ENCODE measurements at regions not wholly inside any gene's neighbourhood (a gene's known extent, or its start where the extent isn't known, plus 50 kb on each side); places are given as distances from the start of the nearest gene placed in this dataset.

DNA sequence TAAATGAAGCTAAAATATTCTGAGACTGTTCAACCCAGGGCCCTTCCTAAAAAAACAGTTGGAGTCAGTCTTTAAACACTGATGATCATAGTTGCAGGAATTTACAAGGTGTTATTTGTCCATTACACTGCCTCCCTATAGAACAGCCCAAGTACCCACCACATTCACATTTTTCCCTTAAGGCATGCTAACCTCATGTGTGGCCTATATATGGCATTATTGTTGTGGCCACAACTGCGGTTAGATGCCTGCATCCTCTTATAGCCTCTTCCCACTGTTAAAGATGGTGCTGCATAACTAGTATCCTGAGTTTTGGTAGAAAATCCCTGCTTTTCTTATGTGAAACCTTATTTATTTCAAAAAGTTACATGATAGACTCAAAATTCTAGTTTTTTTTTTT, 287.9 kb upstream of the SEMA3A start:
- DNase-seq: no peak
- intact Hi-C loops (cut with DNase I, micrococcal nuclease): no loop called here
- ATAC-seq: no peak

DNA sequence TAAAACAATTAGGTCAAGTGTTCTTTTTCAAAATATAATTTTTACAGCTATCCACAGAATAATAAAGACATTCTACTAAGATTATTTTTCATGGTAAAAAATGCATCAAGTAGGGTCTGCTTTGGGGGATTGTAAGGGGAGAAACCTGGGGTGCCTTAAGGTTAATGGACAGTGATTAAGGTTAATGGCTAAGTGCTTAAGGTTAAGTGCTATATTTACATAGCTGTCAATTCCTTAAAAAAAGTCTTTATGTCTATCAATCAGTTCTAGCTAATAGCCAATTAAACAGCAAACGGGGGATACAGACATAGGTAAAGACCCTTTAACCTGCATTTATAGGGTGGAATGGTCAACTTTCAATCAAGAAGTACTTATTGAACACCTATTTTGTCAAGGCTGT, 284.5 kb upstream of the SEMA3A start:
- ATAC-seq (no peak), DNase-seq (no peak)
- intact Hi-C loops (cut with DNase I, micrococcal nuclease): no loop called here

DNA sequence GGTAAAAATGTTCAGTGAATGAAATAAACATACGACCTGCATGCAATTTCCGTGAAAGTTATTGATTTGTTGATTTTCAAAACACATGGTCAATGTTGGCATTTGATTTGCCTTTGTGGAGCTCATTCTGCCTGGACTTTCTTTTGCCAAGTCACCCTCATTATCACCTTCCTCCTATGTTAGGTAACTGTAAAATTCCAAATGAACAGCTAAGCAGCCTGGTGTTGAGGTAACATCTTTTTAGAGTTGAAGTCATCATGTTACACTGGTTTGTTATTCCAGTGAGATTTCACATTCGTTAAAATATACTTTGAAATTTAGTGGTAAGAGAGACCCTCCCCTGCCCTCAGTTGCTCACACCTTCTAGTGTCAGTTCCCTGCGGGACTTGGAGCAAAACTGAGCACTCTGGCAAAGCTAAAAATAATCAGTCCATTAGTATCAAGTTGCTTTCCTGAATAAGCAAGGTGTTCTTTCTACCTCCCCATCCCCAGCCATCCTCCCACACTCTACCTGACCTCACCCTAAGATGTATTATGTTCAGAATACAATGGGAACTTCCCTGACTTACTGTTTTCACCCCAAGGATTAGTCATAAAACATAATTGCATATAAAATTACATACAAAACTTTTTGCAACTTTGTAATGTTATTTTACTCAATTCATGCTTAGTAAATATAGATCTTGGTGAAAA, 283.3 kb upstream of the SEMA3A start:
- no peak for DNase-seq
- ATAC-seq: no peak
- intact Hi-C loops (cut with DNase I, micrococcal nuclease): no loop called here

DNA sequence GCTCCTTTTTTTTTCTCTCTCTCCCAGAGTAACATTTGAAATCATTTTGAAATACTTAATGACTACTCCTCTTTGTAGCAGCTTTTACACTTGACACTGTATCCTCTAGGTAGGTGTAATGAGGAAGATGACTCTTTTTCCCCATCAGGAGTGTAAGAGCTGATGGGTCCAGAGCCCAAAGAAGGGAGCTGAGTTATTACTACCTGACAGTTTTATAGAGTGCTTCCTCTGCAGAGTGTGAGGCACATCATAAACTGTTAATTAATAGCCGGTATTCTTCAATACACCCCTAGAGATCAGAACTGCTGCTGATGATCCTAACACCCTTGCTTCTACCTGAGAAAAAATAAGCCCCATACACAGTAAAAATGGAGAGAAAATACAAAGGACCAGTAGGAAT, 279.8 kb upstream of the SEMA3A start:
- intact Hi-C loops (cut with DNase I, micrococcal nuclease): no loop called here
- ATAC-seq (no peak), DNase-seq (no peak)

DNA sequence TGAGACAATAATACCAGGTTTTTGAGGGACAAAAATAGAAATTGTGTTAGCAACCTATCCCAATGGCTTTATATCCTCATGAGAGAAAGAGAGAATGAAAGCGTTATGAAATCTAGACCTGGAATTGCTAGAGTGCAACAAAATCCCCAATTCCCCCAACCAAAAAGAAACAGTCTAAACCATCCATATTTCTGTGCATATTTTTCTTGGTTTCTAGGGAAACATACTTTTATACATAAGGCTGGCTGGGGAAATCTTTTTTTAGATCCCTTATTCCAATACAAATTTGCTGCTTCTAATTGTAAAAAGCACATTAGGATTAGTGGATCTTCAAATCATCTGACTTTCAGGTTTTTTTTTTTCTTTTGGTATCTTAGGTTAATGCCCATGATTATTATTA, 277.0 kb upstream of the SEMA3A start:
- DNase-seq (no peak), ATAC-seq (no peak)
- intact Hi-C loops (cut with DNase I, micrococcal nuclease): no loop called here

DNA sequence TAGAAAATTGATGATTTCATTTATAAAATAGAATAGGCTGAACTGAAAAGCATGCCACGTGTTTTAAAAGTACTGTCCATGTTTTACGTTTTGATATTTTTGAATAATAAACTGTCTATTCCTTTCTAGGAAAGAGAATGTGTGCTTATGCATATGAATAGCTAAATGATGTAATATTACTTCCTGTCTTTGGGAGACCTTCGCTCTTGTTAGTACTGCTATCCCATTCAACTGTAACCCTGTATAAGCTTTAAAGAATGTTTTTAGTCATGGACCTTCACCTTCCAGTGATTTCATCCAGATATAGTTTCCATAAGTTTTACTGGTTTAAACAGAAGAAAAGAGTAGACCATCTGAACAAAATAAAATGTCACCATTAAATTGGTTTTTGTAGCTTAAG, 274.4 kb upstream of the SEMA3A start:
- intact Hi-C loops (cut with DNase I, micrococcal nuclease): no loop called here
- DNase-seq (no peak), ATAC-seq (no peak)

DNA sequence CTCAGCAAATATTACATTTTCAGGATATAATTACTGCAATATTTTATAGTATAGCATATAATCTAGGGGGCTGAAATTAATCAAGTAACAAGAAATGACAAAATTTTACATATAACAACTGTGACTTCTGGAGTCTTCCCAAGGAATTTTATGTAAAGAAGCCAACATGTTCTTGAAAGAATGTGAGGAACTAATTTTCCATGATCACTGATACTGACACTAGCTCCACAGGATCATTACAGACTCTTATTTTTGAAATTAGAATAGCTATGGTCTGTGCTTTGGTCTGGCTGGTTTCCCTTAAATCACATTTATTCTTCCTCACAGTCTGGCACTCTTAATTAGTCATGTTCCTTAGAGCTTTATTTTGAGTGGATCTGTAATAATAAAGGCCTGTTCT, 267.7 kb upstream of the SEMA3A start:
- DNase-seq: no peak
- ATAC-seq: no peak
- intact Hi-C loops (cut with DNase I, micrococcal nuclease): no loop called here

DNA sequence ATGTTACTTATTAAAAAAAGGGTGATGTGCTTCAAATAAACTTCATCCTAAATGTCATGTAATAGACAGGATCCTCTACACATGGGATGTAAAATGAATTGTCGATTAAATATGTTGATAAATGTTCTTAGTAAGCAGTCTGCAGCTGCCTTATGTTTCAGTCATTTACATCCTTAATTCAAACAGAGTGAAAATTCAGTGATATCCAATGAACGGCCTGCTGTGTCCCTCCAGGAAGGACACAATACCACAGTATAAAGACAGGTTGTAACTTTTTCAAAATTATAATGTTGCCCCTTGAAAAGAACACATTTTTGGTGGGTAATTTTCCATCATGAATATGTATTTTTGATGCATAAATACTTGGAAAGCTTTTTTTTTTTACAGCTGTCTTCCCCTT, 266.5 kb upstream of the SEMA3A start:
- intact Hi-C loops (cut with DNase I, micrococcal nuclease): no loop called here
- DNase-seq (no peak), ATAC-seq (no peak)

DNA sequence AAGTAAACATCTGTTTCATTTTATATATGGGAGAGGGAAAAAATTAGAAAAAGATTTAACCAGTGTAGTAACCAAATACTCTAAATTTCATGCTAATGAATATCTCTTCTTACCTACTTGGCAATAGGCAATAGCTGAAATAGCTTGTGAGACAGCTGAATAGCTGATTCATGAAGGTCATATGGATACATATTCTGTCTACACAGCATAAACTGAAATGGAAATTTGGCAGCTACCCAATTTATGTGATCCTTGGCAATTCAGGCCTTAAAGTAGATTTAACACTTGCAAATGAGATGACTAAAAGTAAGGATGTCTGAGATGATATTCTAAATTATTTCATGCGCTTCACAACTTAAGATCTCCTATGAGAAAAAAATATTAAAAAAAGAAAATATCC, 261.2 kb upstream of the SEMA3A start:
- intact Hi-C loops (cut with DNase I, micrococcal nuclease): no loop called here
- no peak for DNase-seq
- no peak for ATAC-seq

DNA sequence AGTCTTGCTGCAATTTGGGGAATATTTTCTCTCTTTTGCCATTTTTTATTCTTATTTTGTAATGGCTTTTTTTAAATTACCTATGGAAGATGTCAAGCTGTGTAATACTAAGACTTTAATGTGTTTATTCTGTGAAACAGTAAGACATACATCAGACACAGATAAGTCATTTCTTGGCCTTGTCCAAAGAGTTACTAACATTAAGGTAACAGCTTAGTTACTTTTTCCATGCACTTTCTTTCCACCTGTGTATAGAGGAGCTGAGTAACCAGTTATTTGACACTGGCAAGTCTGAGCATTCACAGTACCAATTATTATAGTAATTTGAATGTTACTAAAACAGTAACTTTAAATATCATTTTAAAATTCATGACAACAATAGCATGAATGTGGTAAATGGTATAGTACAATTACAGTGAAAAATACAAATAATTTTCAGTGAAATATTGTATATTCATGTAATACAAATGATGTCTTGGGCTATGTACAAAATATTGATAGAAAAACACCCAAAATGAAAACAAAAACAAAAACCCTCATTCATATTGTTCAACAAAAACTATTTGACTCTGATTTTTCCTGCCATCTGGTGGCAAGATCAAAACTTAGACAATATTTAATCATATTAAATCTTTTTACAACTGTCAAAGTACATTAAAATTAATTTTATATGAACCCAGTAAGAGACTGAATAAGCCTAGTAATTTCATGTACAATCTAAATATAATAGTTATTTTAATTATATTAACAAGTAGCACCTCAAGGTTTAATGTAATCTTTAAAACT, 259.8 kb upstream of the SEMA3A start:
- ATAC-seq: no peak
- no peak for DNase-seq
- intact Hi-C loops (cut with DNase I, micrococcal nuclease): no loop called here

DNA sequence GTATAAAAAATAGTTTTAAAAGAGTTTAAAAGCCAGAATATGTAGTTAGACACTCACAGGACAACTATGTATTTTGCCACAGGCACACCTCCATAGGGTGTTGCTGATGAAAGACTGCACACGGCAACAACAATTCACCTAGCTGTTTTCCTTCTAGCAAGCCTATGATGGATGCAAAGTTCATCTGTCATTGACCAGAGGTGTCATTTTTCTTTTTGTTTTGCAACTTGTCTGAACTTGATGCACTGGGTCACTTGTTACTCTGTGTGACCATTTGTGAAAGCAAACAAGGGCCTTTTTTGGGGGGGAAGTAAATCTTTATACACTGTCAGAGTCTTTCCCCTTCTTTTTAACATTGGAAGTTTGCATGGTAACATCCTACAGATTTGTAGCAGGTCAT, 258.0 kb upstream of the SEMA3A start:
- intact Hi-C loops (cut with DNase I, micrococcal nuclease): no loop called here
- ATAC-seq: no peak
- no peak for DNase-seq

DNA sequence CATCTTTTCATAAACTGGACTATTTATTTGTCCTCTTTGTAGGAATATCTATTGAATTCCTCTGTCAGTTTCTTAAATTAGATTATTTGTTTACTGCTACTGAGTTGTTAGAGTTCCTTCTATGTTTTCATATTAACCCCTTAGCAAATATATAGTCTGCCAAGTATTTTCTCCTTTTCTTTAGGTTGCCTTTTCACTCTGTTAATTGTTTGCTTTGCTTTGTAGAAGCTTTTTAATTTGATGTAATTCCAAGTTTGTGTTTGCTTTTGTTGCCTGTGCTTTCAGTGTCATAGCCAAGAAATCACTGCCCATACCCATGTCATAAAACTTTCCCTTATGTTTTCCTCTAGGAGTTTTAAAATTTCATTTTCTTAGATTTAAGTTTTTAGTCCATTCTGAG, 256.2 kb upstream of the SEMA3A start:
- DNase-seq (no peak), ATAC-seq (no peak)
- intact Hi-C loops (cut with DNase I, micrococcal nuclease): no loop called here

DNA sequence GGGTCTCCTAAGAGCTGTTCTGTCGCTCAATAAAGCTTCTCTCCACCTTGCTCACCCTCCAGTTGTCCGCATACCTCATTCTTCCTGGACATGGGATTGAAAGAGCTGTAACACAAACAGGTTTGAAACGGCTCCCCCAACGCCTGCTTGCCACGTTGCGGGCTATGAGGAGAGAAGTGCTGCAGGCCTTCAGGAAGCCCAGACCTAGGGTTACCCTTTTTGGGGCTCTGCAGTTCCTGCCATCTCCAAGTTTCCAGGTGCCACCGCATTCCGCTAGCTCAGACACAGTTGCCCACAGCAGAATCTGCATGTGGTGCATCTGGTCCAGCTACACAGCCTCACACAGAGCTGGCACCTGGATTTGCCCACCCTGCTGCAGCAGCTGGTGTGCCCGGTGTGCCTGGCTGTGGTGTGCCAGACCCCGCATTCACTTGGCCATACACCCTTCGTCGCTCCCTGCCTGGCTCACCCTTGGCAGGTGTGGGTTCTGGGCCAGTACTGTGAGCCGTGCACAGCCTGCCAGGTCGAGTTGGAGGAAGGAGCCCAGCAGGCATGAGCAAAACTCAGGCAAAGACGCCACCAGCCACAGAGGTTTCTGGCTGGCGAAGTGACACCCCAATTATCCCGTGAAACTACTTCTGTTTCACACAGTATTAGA, 253.2 kb upstream of the SEMA3A start:
- DNase-seq (no peak), ATAC-seq (no peak)
- intact Hi-C loops (cut with DNase I, micrococcal nuclease): no loop called here

DNA sequence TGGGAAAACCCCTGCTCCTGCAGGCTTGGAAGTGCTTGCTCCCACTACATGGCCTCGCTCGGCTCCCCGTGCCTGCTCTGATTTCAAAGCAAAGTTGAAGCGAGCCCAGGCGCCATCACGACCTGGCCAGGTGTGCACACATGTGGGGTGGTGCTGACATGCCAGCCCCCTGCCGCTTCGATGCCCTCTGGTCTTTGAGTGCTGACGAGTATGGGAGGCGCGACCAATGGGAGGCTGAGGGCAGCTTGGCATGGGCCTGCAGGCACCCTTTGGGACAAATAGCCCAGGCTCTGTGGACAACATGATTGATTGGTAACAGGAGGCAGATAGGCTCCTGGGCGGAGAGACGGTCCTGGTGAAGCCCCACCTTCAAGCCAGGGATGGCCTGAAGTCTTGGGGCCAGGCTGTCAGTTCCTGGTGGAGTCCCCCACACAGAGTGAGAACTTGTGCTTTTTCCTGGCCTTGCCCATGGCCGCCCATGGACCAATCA, 252.4 kb upstream of the SEMA3A start:
- ATAC-seq: no peak

DNA sequence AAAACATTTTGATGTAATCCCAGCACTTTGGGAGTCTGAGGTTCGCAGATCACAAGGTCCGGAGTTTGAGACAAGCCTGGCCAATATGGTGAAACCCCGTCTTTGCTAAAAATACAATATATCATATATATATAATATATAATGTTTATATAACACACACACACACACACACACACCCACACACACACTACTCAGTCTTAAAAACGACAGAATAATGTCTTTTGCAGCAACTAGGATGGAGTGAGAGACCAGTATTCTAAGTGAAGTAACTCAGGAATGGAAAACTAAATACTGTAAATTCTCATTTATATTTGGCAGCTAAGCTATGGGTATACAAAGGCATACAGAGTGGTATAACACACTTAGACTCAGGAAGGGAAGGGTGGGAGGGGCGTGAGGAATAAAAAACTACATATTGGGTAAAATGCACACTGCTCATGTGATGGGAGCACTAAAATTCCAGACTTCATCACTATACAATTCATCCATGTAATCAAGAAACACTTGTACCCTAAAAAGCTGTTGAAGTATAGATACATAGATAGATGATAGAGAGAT, 231.2 kb upstream of the SEMA3A start:
- intact Hi-C loops (cut with DNase I, micrococcal nuclease): no loop called here
- DNase-seq (no peak), ATAC-seq (no peak)

More for the DNA sequence above, 252.4 kb upstream of the SEMA3A start:
- intact Hi-C loops (cut with DNase I, micrococcal nuclease): no loop called here
- no peak for DNase-seq

DNA sequence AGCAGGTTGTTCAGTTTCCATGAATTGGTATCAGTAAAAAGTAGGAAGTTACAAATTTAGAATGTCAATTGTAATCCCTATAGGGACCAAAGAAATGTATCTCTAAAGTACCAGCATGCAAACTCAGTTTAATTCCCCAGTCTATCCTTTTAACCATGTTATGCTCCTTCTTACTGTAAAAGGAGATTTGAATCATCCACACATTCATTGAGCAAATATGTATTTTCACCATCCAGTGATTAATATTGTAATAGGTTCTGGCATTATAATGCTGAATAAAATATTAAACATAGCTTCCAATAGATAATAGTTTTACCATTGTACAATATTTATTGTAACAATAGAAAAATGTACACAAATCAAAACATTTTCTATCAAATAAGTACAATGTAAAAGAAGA, 228.2 kb upstream of the SEMA3A start:
- ATAC-seq: no peak
- intact Hi-C loops (cut with DNase I, micrococcal nuclease): no loop called here
- DNase-seq: no peak

DNA sequence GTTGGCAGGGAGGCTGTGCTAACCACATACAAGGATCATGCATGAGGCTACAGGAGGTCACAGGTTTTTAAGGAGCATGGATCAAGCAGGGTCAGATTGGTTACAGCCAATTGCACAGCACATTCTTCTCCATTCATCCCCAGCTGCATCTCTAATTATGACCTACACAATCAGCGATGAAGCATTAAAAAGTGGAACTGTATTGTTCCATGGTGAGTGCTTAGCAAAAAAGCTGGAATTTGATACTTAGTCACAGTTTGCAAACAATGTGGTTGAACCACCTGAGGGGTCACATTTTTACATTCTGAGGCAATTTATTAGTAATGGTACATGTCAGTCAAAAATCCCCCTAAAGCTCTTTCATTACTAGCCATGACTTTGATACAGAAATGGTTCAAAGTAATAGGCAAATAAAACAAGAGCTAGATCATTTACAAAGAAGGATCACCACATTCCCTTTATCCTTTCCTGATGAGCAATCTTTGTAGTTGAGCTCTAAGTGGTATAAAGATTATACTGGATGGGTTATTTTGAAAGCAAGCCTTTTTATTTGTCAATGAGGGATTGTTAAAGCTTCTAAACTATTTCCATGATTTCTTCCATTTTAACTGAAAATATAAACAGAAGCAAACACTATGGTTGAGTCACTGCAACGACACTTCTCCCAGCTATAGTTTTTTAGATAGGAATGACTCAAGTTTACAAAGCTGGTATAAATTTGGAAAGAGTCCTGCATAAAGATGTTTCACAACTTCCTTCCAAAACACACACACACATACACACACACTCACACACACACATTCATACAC, 217.8 kb upstream of the SEMA3A start:
- ATAC-seq (no peak), DNase-seq (no peak)
- intact Hi-C loops (cut with DNase I, micrococcal nuclease): no loop called here

DNA sequence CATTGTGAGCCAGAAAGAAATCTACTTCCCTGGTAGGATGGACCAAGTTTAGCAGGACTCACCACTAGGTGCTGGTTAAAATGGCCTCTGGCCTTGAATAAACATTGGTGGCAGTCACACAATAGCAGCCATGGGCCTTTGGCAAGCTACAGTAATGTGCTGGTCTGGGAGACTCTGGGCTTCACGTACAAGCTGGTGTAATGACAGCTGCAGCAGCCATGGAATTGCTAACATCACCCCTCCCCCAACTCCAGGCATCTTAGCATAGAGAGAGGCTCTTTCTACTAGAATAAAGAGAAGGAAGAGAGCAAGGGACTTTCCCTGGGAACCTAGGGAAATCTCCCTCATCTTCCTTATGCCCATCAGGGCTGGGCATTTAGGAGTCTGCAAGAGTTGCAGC, 205.1 kb upstream of the SEMA3A start:
- ATAC-seq (no peak), DNase-seq (no peak)
- intact Hi-C loops (cut with DNase I, micrococcal nuclease): no loop called here

DNA sequence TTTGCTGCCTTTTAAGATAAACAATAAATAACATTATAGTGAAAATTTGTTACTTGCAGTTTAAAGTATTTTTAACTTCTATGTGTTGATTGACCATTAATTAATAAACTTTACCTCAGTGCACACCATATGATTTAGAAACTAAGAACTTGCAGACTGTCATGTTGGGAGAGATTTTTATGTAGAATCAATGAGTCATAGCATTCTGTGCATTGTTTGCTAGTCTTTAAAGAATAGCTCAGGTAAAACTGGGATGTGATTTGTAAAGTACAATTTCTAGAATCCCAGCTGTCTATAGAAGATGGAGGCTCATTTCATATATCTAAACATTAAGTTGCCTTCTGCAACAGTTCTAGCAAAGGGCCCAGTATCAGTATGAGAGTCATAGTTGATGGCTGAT, 199.6 kb upstream of the SEMA3A start:
- DNase-seq (no peak), ATAC-seq (no peak)
- intact Hi-C loops (cut with DNase I, micrococcal nuclease): no loop called here
